ENCODE measurements at regions not wholly inside any gene's neighbourhood (a gene's known extent, or its start where the extent isn't known, plus 50 kb on each side); places are given as distances from the start of the nearest gene placed in this dataset.

DNA sequence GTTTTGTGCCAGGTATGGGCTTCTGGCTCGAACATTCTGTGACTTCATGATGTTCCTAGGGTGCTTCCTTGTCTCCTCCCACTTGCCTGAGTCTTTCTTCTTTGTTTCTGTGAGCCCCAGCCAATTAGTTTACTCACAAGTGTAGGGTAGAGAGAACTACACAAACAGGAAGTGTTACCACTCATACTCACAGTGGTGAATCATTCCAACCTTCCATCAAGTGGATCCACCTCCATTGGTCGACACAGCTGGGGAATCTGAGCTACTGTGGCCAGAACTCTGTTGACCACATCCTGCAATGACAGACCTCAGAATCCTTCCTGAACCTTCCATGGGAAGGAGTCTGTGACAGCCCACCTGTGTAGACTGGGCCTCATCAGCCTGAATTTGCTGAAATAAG, 76.8 kb downstream of the UNC5CL start:
- TF ChIP-seq, protein P1, sequence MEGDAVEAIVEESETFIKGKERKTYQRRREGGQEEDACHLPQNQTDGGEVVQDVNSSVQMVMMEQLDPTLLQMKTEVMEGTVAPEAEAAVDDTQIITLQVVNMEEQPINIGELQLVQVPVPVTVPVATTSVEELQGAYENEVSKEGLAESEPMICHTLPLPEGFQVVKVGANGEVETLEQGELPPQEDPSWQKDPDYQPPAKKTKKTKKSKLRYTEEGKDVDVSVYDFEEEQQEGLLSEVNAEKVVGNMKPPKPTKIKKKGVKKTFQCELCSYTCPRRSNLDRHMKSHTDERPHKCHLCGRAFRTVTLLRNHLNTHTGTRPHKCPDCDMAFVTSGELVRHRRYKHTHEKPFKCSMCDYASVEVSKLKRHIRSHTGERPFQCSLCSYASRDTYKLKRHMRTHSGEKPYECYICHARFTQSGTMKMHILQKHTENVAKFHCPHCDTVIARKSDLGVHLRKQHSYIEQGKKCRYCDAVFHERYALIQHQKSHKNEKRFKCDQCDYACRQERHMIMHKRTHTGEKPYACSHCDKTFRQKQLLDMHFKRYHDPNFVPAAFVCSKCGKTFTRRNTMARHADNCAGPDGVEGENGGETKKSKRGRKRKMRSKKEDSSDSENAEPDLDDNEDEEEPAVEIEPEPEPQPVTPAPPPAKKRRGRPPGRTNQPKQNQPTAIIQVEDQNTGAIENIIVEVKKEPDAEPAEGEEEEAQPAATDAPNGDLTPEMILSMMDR (conservative IDR thresholded peaks at IDR 0.05), result no peak
- no peak for TF ChIP-seq EZH2 (IDR thresholded peaks at IDR 0.05; ENCODE audit: low read depth)

All from PC-9 (cell line).